Midbrain (tissue), 1 donor: ENCODE measurements at regions not wholly inside any gene's neighbourhood (a gene's known extent, or its start where the extent isn't known, plus 50 kb on each side); places are given as distances from the start of the nearest gene placed in this dataset.

Experiments used
- DNase-seq: peaks from one replicate; lab custom pipeline; 2025; lab: John Stamatoyannopoulos, UW

DNA sequence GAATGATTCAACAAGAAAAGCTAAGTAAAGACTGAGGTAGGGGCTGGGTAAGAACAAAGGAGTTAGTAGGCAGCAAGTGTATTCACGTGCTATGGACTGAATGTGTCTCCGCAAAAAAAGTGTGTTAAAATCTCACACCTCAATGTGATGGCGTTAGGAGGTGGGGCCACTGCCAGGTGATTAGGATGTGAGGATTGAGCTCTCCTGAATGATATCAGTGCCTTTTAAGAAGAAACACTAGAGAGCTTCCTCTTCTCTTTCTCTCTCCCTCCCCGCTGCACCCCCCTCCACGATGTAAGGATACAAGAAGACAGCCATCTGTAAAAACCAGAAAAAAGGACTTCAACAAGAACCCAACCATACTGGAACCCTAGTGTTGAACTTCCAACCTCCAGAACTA, 396.1 kb upstream of the PLXNA2 start:
- no peak for DNase-seq

DNA sequence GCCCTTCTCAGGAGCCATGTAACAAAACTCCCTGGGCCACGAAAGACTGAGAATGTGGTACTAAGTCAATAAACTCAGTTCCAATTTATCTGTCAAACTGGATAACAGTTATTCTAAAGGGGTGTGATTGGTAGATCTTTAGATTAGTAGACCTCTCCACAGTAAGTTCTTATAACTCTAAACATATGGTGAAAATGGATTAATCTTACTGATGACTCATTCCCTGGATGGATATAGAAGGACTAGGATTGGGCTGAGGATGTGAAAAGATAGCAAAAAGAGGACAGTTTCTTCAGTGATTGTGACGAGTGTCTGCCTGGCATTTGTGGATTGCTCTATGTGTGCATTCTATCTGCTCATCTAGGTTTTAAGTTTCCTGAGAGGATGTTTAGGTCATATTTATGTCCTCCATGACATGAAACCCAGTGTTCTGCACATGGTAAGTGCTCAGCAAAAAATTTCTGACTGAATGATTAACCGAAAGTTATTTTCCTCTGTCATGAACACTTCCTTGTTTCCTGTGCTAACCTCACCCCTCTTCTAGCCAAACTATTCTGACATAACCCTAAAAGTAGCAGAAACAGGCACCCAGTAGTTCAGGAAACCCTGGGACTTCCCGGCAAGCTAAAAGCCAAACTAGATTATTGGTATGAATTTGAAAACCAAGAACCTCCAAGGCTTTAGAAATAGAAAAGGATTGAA, 397.5 kb upstream of the PLXNA2 start:
- DNase-seq, result no peak

GRCh38 chr1:208643005-208643597, 398.9 kb upstream of the PLXNA2 start:
- no peak for DNase-seq

DNA sequence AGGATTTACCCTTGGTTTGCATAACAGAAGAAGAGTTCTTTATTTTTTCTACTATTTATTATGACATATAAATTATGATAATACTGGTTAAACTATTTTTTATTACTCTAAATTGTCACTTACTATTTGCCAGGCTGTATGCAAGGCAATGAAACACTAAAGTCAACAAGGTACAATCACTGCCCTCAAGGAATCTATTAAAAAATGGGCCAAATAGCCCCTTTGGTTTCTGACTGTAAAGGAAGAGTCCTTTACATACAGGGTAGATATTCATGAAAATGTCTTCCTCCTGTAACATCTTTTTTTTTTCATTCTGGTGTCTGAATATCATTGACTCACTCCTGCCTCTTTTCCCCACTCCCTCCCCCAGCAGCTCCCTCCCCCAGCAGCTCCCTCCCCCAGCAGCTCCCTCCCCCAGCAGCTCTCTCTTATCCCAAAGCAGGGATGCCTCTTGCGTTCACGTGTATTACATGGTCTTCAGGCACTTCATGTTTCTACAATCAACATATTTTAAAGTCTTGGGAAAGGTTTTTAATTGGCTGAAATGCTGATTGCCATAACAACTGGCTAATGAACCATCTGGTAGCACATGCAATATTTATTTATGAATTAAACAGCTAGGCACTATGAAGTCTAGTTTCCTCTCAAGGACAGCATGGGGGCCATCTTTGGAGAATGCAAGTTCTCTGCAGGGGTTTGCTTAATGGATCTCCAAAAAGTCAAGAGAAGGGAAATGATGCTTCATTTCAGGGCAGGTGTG, 400.4 kb upstream of the PLXNA2 start:
- DNase-seq, result no peak

DNA sequence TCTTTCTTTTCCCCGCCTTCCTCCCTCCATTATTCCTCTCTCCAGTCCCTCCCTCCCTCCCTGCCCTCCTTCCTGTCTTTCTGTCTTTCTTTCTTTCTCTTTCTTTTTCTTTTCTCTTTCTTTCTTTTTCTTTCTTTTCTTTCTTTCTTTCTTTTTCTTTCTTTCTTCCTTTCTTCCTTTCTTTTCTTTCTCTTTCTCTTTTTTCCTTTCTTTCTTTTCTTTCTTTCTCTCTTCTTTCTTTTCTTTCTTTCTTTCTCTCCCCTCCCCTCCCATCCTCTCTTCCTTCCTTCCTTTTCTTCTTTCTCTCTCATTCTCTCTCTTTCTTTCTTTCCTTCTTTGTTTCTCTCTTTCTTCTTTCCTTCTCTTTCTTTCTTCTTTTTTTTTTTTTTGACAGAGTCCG, 402.2 kb upstream of the PLXNA2 start:
- no peak for DNase-seq

DNA sequence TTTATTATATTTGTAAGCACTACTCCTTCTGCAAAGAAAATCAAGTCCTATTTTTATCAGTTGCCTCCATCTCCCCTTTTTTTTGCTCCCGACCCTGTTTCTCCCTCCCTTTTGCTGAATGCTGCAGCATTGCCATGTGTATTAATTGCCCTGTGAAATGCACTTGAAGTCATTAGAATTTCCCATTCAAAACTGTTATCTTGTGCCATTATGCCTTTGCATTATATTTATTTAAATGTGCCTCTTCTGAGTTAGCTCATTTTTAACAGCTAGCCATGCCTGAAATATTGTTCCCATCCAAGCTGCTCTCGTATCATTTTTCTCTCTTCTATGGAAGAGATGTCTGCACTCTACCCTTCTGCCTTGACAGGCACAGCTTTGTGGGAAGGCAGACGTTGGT, 404.0 kb upstream of the PLXNA2 start:
- no peak for DNase-seq

DNA sequence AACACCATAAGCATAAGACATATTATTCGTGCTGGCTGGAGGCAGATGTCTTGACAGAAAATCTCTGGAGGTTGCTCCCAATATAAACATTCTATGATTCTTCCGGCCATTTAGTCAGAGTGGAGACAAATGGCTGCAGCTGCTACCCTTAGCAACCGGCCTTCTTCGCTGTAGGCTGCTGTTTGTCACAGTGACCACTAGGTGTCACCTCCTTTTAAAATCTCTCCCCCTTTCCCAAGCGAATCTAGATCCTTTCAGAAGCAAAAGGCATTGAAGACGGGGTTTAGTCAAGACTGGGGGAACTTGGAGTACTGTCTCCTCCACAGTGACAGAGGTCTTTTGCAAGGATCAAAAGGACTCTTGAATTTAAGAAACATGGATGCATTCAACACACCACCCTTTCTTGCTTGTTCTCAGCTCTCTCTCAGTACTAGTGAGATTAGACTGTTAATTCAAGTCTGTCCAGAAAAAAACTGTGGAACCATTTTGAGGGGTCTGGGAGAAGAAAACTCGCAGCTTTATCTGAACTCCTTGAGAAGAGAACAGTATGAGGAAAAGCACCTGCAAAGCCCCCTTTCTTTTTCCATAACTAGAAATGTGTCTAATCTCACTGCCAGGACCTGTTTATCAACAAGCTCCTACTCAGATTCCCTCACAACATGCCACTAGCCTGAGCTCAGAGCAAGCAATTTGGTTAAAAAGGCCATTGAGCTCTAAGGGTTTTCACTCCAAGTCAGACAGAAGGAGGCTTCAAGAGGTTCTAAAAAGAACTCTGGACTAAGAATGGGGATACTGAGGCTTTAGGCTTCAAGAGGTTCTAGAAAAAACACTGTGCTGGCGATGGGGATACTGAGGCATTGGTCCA, 408.3 kb upstream of the PLXNA2 start:
- peak; percentile 72 for DNase-seq

GRCh38 chr1:208653426-208653825, 409.2 kb upstream of the PLXNA2 start:
- DNase-seq, result no peak

DNA sequence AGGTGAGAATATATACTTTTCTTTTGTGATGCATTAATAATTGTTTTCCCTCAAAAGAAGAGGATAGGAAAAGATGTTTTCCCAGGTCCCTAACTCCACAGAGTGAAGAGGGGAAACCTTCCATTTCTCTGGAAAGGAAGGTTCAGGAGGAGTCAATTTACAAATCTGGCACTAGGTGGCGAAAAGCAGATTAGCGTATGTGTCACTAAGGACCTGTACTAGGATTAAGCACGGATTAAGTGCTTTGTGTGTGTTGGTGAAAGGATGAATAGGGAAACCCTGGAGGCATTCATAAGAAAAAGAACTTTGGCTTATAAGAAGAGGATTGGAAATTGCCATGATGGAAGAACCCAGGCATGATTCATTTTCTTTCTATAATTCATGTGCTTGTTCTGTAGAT, 410.1 kb upstream of the PLXNA2 start:
- no peak for DNase-seq

DNA sequence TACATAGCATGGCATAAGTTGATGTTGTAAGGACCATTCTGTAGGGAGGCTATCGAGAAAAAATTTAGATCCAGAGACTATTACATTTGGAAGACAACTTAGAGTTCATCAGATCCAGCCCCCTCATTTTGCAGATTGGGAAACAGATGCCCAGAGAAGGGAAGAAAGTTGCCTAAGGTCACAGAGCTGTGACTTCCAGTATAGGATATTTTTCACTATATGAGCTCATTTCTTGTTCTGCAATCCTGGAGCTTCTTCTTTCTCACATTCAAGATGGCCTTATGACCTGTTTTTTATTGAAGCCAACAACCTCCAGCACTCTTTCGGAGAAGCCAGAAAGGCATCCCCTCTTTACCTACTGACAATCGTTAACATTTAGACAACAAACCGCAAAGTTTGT, 421.8 kb upstream of the PLXNA2 start:
- DNase-seq, result no peak

DNA sequence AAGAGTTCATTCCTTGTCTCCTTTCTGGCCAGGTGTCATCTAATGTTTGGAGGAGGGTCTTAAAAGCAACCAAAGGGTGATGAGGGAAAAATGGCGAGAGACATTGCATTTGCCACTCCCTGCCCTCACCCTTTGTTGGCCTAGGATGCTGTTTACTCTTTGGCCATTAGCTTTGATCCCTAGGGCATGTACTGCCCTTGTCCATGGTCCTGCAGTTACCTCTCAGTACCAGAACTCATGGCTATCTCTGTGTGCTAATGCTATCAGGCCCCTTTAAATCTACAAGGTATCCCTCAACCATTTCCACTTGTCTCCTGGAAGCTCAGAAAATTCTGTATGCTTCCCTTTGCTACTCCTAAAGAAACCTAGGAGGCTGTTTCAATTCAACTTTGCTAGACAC, 424.8 kb upstream of the PLXNA2 start:
- DNase-seq, result no peak

DNA sequence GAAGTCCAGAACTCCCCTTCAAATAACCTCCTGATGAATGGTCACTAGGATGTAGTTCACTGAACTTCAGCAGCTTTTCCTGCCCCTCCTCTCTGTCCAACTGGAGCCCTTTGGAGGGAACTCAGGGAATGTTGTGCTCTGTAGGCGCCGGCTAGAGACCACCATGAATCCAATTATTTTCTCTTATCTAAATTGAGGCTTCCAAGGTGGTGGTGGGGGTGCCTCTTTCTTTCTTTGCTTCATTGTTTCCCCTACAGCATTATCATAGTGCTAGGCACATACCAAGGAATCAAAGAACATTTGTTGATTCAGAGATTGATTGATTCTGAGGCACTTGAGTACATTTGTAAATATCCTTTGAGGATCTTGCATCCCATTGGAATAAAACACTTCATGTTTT, 426.6 kb upstream of the PLXNA2 start:
- DNase-seq, result no peak

GRCh38 chr1:208681878-208682663, 437.9 kb upstream of the PLXNA2 start:
- DNase-seq, result no peak

DNA sequence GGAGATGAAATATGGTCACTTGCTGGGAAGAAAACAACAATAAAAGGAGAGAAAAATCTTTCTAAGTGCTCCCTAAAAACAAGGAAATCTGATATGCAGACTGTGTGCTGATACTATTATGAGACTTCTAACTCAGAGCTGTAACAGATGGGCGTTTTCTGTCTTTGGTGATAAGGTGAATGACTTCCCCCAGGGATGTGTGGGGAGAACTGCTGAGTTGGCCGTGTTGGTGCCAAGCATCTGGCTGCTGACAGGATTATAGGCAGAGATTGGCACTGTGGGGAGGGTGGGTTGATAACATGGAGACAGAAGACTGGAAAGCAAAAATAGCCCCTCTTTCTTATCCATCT, 438.5 kb upstream of the PLXNA2 start:
- no peak for DNase-seq

DNA sequence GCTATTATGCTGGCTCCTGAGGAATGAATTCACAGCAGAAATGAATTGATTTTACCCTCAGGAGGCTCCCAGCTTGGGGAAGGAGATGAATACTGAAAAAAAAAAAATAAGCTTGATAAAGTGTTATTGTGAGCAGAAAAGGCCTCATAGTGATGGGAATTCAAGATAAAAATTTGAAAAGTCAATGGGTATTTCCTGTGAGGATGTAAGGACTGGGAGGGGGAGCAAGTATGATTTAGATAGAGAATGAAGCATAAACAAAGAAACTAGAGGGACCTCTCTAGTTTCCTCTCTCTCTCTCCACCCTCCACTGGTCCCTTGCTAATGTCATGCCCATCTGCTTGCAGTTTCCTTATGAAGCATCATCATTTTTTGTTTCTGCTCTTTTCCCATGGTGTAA, 439.0 kb upstream of the PLXNA2 start:
- no peak for DNase-seq

GRCh38 chr1:208684192-208684591, 440.0 kb upstream of the PLXNA2 start:
- no peak for DNase-seq

DNA sequence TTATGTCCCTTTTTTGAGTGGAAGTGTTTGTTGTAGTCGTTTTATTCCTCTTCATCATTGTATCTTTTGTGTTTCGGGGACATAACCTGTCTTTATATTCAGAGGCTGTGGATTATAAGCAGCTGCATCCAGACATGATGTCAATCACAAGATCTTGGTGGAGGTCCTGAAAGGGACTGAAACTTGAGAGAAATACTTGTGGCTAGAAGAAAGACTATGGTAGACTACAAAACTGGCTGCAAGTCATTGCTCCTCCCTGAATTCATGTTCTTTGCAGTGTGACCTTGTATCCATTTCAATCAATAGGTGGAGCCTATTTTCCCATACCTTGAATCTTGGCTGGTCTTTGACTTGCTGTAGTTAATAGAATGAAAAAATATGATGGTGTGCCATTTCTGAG, 442.4 kb upstream of the PLXNA2 start:
- no peak for DNase-seq

DNA sequence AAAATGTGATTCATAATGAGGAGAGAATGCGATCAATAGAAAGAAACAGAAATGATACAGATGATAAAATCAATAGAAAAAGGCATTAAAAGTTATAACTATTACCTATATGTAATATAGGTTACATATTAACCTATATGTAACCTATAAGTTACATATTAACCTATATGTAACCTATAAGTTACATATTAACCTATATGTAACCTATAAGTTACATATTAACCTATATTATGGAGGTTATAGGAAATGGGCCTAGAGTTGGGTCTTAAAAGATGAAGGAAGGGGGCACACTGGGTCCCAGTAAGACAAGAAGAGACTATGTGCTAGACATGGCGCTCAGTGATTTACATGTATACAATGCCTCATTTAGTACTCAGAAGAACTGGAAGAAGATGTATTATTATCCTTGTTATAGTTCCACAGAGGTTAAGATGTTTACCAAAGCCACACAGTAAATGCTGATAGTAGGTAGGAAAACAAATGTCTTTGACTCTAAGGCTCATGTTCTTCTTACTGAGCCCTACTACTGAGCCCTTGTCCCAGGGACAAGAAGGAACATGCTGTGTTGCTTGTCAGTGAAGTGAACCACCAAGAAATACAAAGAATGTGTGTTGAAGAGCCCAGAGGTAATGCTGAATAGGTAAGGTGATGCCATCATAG, 444.6 kb upstream of the PLXNA2 start:
- no peak for DNase-seq

GRCh38 chr1:208691012-208691411, 446.8 kb upstream of the PLXNA2 start:
- DNase-seq, result no peak

GRCh38 chr1:208709981-208710380, 465.8 kb upstream of the PLXNA2 start:
- DNase-seq, result no peak

- no peak for DNase-seq
Measured at GRCh38 chr1:208714323-208714722, 470.1 kb upstream of the PLXNA2 start.
